Tibial nerve (tissue), 4 donors: ENCODE measurements at regions not wholly inside any gene's neighbourhood (a gene's known extent, or its start where the extent isn't known, plus 50 kb on each side); places are given as distances from the start of the nearest gene placed in this dataset.

Source experiments
- EP300 ChIP-seq, 2 donors: sonication (generic); formaldehyde crosslinking; IDR thresholded peaks; one replicate each; pipeline ENCODE4 v1.6.1; 2017; ENCODE audit warnings: antibody characterized with exemption in 2 of 2, mild to moderate bottlenecking in 1 of 2
- POLR2A ChIP-seq, 2 donors: fragments of 450-650 bp; IDR thresholded peaks; one replicate each; pipeline ENCODE4 v1.6.1; 2017; ENCODE audit warnings: antibody characterized with exemption in 2 of 2, mild to moderate bottlenecking in 2 of 2, moderate library complexity in 2 of 2
- TF ChIP-seq, protein P1 (sequence below), 5 experiments: fragments of 200-600 bp in 3 of 5; fragments of 450-650 bp in 2 of 5; sonication (generic) in 3 of 5; IDR thresholded peaks; one replicate each; pipeline ENCODE4 v1.5.1; 2016 to 2019; ENCODE audit warnings: antibody characterized with exemption in 5 of 5, mild to moderate bottlenecking in 3 of 5, moderate library complexity in 2 of 5

DNA sequence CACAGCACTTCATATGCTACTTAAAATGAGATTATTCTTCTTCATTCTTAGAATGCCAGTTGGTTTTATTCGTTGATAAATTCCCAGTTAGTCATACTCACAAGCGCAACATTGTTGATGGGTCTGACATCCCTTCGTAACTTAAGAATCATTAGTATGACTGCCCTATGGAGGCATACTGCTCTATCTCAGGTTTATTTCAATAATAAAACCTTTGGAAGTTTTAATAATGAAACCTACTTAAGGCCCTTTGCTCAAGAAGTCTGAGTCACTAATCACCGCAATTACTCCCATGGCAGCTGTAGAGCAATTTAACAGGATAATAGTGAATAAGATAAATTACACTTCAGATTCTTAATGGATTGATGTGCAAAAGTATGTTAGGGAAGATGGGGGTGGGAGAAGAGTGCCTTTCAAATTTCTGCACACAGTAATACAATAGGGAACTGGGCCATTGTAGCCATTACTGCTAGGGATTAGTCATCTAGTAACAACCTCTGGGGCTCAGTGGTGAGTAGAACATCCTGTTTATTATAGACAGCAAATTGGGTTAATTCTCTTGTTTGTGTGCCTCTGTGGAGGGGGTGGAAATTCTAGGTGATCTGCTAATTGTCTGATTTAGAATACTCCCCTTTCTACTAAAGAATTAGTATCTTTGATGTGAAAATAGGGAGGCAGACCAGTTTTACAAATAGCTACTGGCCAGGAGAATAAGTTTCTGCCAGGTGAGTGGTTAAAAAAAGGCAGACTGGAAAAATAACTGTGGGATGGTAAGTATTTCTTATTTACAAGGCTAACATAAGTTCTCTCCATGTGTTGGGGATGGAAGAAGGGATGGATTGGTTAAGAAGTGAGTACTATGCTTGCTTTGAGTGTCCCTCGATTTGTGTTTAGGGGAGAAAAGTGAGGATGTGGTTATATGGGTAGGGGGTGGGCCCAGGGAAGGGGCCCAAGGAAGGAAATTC lies 74.5 kb upstream of the VKORC1L1 start:
- TF ChIP-seq, protein P1, sequence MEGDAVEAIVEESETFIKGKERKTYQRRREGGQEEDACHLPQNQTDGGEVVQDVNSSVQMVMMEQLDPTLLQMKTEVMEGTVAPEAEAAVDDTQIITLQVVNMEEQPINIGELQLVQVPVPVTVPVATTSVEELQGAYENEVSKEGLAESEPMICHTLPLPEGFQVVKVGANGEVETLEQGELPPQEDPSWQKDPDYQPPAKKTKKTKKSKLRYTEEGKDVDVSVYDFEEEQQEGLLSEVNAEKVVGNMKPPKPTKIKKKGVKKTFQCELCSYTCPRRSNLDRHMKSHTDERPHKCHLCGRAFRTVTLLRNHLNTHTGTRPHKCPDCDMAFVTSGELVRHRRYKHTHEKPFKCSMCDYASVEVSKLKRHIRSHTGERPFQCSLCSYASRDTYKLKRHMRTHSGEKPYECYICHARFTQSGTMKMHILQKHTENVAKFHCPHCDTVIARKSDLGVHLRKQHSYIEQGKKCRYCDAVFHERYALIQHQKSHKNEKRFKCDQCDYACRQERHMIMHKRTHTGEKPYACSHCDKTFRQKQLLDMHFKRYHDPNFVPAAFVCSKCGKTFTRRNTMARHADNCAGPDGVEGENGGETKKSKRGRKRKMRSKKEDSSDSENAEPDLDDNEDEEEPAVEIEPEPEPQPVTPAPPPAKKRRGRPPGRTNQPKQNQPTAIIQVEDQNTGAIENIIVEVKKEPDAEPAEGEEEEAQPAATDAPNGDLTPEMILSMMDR (IDR thresholded peaks at IDR 0.05) = no peak
- no peak for TF ChIP-seq POLR2A (IDR thresholded peaks at IDR 0.05)
- no peak for TF ChIP-seq EP300 (IDR thresholded peaks at IDR 0.05)
